GM21360 (cell line): ENCODE measurements at regions not wholly inside any gene's neighbourhood (a gene's known extent, or its start where the extent isn't known, plus 50 kb on each side); places are given as distances from the start of the nearest gene placed in this dataset.

Source experiments
- ATAC-seq: cut with Tn5 transposase; IDR thresholded peaks from one replicate; pipeline ENCODE4 v1.9.1; 2021; ENCODE audit warnings: mild to moderate bottlenecking, moderate library complexity; ENCODE audit not compliant: unreplicated experiment

DNA sequence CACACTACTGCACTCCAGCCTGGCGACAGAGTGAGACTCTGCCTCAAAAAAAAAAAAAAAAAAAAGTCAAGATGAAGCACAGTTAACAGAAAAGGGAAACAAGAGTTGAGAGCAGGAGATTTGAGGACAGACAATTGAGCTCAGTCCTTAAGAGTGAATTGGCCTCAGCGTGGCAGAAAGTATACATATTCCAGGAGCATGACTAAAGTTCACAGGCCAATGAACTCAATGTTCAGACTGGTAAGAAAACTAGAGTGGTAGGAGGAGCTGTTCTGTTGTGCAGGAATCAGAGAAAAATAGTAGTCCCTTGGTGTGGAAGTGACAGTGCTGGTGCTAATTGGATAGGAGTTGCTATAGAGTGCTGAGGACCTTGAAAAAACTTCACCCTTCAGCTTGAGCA, 60.0 kb downstream of the NRN1 start:
- no peak for ATAC-seq

GRCh38 chr6:5946181-5946580, 60.5 kb downstream of the NRN1 start:
- no peak for ATAC-seq

DNA sequence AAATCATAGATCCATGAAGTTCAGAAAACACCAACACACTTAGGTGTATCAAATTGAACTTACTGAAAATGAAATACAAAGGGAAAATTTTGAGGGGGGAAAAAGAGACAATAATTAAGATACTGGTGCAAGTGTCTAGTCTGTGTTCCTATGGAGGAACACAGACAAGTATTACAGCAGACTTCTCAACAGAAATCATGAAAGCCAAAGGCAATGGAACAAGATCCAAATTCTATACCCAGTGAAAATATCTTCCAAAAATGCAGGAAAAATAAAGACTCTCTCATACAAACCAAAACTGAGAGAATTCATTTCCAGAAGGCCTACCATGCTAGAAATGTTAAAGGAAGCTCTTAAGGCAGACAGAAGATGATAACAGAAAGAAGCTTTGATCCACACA, 63.1 kb downstream of the NRN1 start:
- ATAC-seq: no peak

DNA sequence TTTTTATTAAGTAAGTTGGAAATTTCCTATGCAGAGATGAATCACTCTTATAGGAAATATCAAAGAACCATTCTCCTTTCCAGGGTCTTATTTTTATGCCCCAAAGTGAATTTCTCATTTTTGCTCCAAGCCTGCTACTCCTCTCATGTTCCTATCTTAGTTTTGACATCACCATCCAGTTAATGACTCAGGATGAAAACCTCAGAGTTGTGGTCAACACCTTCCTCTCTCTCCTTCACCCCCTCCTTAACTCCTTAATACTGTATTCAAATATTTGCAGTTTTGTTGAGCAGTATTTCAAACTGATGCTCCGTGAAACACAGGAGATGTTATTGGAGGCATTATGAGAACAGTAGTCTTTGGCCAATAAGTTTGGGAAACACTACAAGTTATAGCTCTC, 64.1 kb downstream of the NRN1 start:
- no peak for ATAC-seq

DNA sequence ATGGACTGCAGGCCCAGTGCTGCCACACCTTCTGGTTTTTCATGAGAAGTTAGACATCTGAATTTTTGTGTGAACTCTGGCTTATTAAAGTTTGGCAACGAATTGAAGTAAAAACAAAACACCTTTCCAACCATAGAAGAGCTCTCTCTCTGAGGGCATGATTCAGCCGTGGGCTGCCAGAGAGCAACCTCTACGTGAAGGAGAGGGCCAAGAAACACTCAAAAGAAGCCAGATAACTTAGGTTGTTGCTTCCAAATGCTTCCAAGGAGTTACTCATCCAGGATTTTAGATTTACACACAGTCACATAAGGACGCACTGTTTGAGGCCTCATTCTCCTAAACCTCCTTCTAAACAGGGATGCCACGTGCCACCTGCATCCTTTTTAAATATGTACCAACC, 65.5 kb downstream of the NRN1 start:
- ATAC-seq: no peak

DNA sequence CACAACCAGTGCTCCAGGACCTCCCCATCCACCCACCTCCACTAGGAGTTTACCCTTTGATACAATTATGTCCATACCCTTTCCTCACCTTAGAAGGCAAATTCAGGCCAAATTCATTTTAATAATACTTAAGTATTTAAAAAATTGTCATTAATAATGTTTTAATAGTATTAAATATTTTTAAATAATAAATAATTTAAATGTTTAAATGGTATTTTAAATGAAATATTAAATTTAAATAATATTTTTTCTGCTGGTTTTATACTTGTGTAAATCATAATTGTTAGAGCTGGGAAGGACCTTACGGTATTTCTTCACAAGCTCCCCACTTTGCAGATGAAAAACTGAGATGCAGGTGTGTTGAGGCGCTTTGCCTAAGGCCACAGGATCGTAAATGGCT, 67.8 kb downstream of the NRN1 start:
- ATAC-seq: no peak

- no peak for ATAC-seq
Observed at GRCh38 chr6:5937936-5938706, 68.6 kb downstream of the NRN1 start.

DNA sequence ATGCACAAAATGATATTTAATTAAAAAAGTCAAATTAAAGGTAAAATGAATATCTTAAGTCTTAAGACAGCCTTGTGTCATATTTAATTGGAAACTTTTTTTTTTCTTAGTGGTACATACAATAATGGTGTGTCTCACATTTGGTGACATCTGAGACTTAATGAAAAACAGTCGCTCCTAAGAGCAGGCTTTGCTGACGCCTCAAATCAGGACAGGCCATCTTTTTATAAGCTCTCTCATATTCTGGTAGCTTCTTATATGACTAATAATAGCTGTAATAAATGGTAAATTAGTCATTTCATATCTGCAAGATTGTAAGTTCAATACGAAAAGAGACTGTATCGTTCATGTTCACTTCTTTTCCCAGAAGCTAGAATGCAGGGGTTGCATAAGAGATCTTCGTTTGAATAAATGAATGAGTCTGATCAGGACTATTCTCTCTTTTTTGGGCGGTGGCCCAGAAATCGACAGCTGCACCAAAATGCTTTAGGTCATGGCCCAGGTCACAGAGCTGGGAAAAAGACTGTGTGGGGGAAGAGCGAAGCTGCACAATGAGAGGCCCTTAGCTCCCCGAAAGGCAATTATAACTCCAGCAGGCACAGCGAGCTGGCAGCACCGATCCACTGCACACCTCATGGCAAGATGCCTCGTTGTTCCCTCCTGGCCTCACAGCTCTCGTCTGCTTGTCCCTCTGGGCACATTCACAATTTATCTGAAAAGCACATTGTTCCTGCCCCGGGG, 69.4 kb downstream of the NRN1 start:
- no peak for ATAC-seq

DNA sequence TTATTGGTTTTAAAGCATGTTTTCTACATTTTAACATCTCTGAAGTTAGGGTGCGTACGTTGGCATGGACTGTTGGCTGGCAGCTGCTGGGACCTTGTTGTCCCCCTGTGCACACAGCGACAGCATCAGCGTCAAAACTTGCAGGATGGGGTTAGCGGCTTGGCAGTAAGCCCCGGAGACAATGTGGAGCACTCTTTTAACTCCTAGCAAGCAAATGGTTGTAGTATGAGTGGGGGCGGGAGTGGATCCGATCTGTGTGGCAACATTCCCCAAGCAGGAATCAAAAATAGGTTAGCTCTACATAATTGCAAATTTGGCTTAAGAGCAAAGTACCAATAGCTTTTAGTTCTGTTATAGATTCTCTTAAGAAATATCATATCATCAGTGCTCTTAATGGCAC, 70.1 kb downstream of the NRN1 start:
- no peak for ATAC-seq

- ATAC-seq: no peak
Observed at GRCh38 chr6:5936140-5936539, 70.6 kb downstream of the NRN1 start.

GRCh38 chr6:5930968-5931367, 75.8 kb downstream of the NRN1 start:
- ATAC-seq: no peak

DNA sequence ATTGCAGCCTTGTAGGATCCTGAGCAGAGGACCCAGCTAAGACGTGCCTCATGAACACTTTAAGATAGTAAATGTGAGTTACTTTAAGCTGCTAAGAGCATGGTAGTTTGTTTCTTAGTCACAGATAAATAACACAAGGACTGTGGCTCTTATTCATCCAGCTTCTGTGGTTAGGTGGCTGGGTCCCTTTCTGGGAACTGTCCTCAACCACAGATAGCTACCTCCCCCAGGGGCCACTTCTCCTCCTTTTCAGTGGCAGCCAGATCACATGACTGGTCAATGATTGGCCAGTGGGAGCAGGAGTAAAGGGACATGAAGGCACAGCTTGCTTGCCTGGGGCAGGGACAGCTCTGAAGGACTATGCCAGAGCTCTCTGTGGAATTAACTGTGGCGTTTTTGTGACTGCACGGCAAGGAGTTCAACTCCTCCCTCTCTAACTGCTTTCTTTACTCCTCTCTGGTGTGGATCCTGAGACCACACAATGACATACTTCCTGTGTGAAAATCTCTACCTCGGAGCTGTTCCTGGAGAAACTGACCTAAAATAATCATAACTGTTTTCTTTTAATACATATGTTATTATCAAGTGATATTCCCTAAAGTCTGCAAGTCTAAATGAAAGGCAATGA, 76.5 kb downstream of the NRN1 start:
- no peak for ATAC-seq

DNA sequence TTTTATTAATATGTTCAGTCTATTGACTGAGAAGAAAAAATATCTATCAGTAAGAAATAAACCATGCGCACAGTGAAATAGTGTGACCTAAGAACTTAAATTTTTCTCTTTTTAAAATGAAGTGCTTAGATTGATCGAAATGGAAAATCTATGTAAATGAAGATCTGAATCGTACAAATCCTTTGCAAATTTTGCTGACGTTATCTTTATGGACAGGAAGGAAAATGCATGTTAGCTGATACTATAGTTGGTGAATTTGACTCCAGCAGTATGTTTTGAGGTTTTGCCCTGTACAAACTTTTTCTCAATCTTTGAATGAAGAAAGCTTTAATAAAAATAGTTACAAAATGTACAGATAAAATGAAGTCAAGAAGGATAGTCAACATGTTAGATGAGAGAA, 82.9 kb downstream of the NRN1 start:
- no peak for ATAC-seq

GRCh38 chr6:5922230-5922629, 84.5 kb downstream of the NRN1 start:
- no peak for ATAC-seq

DNA sequence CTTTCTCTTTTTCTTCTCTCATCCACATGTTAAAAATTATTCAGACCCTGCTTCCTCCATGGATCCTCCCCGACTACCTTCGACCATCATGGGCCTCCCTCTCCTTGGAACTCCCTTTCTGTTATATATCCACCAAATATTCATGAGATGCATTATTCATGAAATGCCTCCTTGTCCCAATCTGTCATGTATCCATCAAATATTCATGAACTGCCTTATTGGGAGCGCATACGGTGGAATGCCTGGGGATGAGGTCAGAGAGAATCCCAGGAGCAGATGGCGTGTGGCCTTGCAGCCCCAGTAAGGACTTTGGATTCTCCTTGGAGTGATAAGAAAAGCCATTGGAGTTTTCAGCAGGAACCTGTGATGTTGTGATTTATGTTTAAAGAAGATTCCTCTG, 97.0 kb downstream of the NRN1 start:
- ATAC-seq: no peak

DNA sequence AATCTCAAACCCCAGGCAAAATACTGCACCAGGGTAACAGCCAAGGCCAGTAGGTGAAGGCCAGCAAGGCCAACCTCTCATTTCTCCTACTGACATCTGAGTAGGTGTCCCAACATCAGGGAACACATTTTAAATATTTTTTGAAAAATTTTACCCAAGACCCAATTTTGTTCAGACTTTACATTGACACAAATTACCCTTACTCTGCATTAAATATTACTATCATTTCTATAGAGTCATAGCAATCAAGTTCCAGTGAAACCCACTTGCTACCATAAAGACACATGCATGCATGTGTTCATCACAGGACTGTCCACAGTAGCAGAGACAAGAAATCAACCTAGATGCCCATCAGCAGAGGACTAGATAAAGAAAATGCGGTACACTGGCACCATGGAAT, 99.9 kb downstream of the NRN1 start:
- ATAC-seq: no peak

GRCh38 chr6:5906340-5906670, 100.4 kb downstream of the NRN1 start:
- no peak for ATAC-seq

DNA sequence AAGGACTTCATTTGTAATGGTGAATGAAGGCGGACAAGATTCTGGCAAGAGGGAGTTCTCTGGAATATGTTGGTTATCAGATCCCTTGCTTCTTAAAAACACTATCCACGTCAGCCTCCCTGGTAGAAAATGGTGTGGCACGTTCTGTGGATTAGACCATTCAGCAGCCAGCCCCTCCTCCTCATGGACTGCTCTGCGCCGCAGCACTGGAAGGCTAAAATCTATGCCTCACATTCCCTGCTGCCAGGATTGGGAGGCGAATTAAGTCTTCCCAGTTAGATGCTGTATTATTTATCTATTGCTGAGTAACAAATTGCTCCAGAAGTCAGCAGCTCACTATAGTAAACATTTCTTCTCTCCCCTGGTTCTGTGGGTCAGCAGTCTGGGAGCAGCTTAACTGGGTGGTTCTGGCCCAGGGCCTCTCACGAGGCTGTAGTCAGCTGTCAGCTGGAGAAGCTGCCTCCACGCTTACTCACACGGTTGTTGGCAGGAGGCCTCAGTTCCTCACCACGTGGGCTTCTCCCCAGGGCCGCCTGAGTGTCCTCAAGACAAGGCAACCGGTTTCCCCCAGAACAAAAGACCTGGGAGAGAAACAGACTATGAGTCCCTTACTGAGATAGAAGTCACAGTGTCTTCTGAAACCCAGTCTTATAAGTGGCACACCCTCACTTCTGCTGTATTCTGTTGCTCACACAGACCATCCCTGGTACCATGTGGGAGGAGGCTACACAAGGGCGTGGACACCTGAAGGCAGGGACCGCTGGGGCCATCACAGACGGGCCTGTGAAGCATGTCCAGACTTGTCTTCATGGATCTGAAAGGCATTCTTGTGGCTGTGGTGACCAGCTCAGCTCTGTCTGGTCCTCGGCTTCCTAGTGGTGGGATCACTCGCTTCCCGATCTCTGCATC, 101.0 kb downstream of the NRN1 start:
- no peak for ATAC-seq

DNA sequence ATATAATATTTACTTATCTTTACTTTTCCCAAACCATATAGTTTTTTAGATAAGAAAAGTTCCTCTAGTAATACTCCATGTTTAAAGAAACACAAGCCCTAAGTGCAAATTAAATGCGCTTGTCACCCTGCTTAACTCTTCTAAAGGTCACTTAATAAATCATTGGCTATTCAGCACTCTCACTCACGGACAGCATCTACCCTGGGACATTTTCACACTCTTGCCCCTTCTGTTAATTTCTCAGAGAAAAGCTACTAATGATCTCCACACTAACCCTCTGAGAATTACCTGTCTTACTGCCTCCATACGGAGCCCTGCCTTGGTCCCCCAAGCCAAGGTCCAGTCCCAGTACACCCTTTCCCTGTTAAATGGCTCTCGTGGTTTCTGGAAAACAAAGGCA, 102.2 kb downstream of the NRN1 start:
- no peak for ATAC-seq

- no peak for ATAC-seq
Observed at GRCh38 chr6:5899216-5900045, 107.3 kb downstream of the NRN1 start.
